Muscle layer of duodenum (tissue), 2 donors: ENCODE measurements at regions not wholly inside any gene's neighbourhood (a gene's known extent, or its start where the extent isn't known, plus 50 kb on each side); places are given as distances from the start of the nearest gene placed in this dataset.

Source experiments
- H3K27ac ChIP-seq: one replicate; pipeline ENCODE4 v1.7.0; 2013; ENCODE audit warnings: mild to moderate bottlenecking, low read length
- H3K27me3 ChIP-seq: one replicate; pipeline ENCODE4 v1.7.0; 2013; ENCODE audit warnings: low read depth, mild to moderate bottlenecking, control low read depth, low read length
- H3K36me3 ChIP-seq, 2 donors: one replicate each; pipeline ENCODE4 v1.7.0; 2013; ENCODE audit warnings: low read length in 2 of 2, control low read depth in 1 of 2, mild to moderate bottlenecking in 1 of 2; ENCODE audit not compliant: insufficient read depth in 2 of 2, control insufficient read depth in 1 of 2
- H3K4me1 ChIP-seq, 2 donors: one replicate each; pipeline ENCODE4 v1.7.0; 2013; ENCODE audit warnings: low read length in 2 of 2, mild to moderate bottlenecking in 2 of 2, control low read depth in 1 of 2, moderate library complexity in 1 of 2; ENCODE audit not compliant: insufficient read depth in 2 of 2, control insufficient read depth in 1 of 2
- H3K4me3 ChIP-seq, 2 donors: one replicate each; pipeline ENCODE4 v1.7.0; 2013; ENCODE audit warnings: low read length in 2 of 2, low read depth in 1 of 2, mild to moderate bottlenecking in 1 of 2
- H3K9me3 ChIP-seq, 2 donors: one replicate each; pipeline ENCODE4 v1.7.0; 2013; ENCODE audit warnings: low read length in 2 of 2, control low read depth in 1 of 2, mild to moderate bottlenecking in 1 of 2; ENCODE audit not compliant: control insufficient read depth in 1 of 2
- donor health status: healthy.

DNA sequence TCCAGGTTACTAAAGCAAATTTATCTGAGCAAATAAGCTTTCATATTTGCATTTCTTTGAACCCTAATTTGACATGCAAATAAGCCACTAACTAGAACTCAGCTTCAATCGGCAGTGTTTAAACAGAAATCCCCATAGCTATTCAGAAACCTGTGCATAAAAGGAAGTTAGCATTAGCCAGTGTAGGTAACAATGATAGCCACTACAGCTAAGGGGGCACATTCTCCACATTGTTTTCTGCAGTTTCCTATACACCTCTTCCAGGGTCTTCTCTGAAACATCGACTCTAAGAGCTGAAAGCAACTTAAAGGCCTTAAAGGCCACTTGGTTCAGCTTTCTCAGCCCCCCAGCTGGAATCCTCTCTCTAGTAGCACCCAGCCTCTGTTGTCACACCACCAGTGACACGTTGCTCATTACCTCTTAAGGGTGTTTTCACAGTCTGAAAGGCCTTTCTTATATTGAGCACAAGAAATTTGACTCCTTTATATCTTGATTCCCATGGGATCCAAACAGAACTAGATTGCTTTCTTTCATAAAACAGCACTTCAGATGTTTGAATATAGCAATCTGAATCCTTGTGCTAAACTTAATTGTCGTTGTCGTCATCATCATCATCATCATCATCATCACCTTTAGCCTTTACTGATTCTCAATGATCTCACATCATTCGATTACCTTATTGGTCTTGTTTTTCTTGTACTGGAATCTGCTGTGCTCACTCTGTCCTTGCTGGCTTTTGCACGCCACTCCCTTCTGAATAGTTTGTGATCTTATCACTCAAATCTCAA is 93.9 kb upstream of the DAB1 start:
- Histone ChIP-seq H3K4me3 (no peak overlapping the region), H3K27me3 (no peaks in the 10 kb centered on the region), H3K36me3 (no peaks in the 10 kb centered on the region), H3K9me3 (no peaks in the 10 kb centered on the region), H3K27ac (no peak overlapping the region), H3K4me1 (no peaks in the 10 kb centered on the region)

DNA sequence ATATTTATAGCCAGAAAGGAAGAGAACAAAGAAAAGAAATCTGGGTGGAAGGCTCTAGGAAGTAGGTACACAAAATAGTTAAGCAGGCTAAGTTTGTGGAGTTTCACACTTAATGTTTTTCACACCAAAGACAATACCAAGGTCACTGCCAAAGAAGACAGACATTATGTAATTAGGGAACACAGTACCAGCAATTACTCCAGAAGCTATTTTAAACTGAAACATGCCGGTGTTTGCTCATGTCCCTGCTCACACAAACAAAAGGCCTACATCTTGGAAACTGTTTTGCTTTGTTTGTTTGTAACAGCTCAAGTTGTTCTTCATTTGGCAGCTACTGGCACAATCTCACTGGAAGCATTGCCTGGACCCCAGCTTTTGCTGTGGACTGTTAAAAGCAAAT is 88.5 kb upstream of the DAB1 start:
- H3K9me3 ChIP-seq, result no peaks in the 10 kb centered on the region
- H3K27me3 ChIP-seq, result no peaks in the 10 kb centered on the region
- no peaks in the 10 kb centered on the region for H3K4me1 ChIP-seq
- H3K27ac ChIP-seq, result no peak overlapping the region
- H3K4me3 ChIP-seq, result no peak overlapping the region
- H3K36me3 ChIP-seq, result no peaks in the 10 kb centered on the region

DNA sequence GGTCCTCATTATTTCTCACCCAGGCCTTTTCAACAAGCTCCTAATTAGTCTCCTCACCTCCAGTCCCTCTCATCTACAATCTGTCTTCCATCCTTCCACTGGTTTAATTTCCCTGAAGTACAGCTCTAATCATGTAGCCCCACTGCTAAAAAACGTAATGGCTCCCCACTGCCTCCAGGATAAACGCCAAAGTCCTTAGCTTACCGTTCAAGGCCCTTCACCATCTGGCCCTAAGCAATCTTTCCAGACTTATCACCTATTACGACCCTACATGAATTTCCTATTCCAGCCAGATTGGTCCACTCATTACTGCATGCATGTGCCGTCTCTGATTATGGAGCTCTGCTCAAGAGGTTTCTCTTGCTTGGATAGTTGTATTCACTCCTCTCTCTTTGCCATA is 83.1 kb upstream of the DAB1 start:
- no peaks in the 10 kb centered on the region for H3K9me3 ChIP-seq
- no peak overlapping the region for H3K27ac ChIP-seq
- H3K4me3 ChIP-seq, result no peak overlapping the region
- H3K4me1 ChIP-seq, result no peaks in the 10 kb centered on the region
- no peaks in the 10 kb centered on the region for H3K36me3 ChIP-seq
- no peaks in the 10 kb centered on the region for H3K27me3 ChIP-seq

DNA sequence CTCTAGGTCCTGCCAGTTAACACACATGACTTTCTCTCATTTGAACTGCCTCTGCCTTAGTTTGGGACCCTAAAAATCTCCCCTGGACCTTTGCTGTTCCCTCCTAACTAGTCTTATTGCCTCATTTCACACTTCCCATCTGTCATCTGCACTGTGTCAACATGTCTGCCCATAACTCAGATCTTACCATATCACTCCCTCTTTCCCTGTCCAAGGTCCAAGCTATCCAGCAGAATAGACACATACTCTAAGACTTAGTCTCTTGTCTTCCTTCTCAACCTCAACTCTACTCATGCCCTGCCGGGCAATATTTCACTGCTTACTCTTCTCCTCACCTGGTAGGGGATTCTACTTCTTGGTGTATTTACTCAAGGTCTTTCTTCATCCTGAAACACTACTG is 79.5 kb upstream of the DAB1 start:
- no peaks in the 10 kb centered on the region for H3K9me3 ChIP-seq
- H3K36me3 ChIP-seq, result no peaks in the 10 kb centered on the region
- no peak overlapping the region for H3K4me3 ChIP-seq
- H3K27ac ChIP-seq, result no peak overlapping the region
- H3K4me1 ChIP-seq, result no peaks in the 10 kb centered on the region
- no peaks in the 10 kb centered on the region for H3K27me3 ChIP-seq

DNA sequence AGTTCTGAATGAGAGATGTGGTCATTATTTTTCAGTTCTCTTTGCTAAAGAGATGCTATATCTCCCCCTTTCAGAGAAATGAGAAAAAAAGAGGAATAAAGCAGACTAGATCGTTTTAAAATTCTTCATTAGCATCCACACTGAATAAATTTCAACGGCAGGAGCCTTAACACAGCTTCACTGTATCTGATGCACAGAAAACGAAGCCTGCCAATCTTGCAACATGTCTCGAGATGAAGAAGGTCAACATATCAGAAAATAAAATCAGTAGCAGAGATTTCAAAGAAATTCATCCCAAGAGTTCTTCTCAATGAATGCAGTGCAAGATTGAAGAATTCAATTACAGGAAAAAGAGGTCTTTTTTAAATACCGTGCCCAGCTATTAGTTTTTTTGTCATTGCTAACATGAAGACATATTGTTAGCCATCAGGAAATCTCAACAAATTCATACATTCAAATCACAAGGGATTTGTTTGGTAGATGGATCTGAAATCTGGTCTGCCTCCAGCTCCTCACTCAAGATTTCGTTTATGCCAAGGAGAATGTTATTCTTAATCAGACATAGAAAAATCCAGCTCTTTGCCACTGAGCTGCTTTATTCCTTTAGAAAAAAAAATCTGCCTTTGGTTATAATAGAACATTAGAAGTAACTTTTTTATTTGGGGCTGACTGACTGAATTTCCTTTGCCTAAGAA is 76.4 kb upstream of the DAB1 start:
- H3K36me3 ChIP-seq, result no peaks in the 10 kb centered on the region
- H3K27me3 ChIP-seq, result no peaks in the 10 kb centered on the region
- no peak overlapping the region for H3K27ac ChIP-seq
- no peak overlapping the region for H3K4me3 ChIP-seq
- no peaks in the 10 kb centered on the region for H3K9me3 ChIP-seq
- no peaks in the 10 kb centered on the region for H3K4me1 ChIP-seq

DNA sequence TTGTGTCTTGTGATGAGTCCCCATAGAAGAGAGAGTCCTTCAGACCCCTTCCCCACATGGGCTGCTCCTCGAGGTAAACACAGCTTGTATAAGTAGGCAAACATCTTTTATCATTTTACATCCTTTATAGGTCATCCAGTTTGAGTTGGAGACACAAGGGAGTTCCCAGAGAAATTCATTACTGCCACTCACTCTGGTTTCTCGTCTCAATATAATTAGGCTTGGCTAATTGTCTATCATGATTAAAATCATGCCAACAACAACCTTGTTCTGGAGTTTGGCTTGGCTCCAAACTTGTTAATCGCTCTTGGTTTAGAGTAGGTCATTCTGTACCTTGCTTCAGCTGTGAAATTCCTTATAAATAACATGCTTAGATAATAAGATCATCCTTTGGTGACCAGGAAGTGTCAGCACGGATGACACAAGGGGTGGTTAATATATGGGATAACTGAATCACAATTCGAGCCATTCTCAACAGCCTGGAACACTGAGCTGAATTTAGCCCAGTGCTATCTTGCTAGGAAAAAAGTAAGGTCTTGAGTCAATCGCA is 70.7 kb upstream of the DAB1 start:
- H3K36me3 ChIP-seq, result no peaks in the 10 kb centered on the region
- H3K4me3 ChIP-seq, result no peak overlapping the region
- no peaks in the 10 kb centered on the region for H3K9me3 ChIP-seq
- H3K27me3 ChIP-seq, result no peaks in the 10 kb centered on the region
- no peaks in the 10 kb centered on the region for H3K4me1 ChIP-seq
- no peak overlapping the region for H3K27ac ChIP-seq

DNA sequence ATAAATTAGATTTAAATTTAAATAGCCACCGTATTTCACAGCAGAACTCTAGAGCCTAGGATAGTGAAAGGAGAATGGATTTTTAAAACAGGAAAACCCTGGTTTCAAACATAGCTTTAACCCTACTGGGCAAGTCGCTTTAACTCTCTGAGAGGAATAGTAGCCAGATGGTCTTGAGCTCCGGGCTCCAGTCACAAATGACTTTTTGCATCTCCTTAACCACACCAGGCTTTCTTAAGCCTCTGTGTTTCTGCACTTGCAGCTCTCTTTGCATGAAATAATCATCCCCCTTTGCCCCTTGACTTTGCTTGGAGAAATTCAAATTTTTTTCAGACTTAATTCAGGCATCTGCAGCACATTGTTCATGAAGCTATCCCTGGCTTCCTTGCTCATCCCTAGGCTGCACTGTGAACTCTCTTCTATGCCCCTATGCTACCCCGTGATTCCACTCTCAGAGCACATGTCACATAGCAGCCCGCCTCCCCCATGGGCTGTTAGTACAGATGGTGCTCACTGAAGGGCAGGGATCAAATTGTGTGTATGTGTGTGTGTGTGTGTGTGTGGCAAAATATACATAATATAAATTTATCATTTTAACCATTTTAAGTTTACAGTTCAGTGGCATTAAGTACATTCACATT is 68.8 kb upstream of the DAB1 start:
- Histone ChIP-seq H3K9me3 (no peaks in the 10 kb centered on the region), H3K27ac (no peak overlapping the region), H3K27me3 (no peaks in the 10 kb centered on the region), H3K4me3 (no peak overlapping the region), H3K36me3 (no peaks in the 10 kb centered on the region), H3K4me1 (no peaks in the 10 kb centered on the region)

DNA sequence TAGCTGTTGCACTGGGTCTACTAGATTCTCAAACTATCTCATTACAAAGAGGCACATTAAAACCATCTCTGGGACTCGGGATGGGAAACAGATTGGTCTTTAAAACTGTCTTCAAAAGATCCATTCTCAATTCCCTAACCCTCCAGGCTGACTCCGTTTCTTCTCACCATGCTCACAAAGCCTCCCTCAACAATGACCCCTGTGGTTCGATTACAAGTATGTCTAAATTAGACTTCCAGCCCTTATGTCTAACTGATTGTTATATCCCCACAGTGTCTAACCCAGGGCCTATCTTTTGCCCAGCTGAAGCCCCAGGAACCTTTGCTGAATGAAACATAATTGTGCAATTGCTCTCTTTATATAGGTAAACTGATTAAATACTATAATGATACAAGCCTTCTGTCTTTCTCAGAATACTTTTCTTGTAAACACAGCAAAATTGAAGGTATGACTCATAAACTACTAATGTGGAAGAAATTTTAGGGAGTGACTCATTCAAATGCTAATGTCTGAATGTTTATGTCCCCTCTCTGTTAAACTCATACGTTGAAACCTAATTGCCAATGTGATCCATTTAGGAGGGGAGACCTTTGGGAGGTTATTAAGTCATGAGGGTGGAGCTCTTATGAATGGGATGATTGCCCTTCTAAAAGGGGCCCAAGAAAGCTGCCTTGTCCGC is 65.6 kb upstream of the DAB1 start:
- Histone ChIP-seq H3K27me3 (no peaks in the 10 kb centered on the region), H3K4me1 (no peaks in the 10 kb centered on the region), H3K36me3 (no peaks in the 10 kb centered on the region), H3K27ac (no peak overlapping the region), H3K4me3 (no peak overlapping the region), H3K9me3 (no peaks in the 10 kb centered on the region)

DNA sequence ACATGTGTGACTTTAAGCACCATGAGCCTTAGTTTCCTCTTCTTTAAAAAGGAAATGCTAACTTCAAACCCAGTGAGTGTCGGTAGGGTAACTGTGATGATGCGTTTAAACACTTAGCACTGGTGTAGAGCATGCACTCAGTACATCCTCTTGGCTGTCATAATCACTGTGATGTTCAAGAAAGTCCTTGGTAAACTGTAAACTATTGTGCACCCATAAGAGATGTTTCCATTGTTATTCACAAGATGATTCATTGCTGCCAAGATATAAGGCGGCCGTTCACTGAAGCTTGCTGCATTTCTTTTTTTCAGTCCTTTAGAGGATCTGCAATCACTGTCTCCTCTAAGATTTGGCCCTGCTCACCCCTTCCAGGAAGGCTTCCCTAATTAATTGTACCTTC is 61.8 kb upstream of the DAB1 start:
- Histone ChIP-seq H3K27ac (no peak overlapping the region), H3K4me1 (no peaks in the 10 kb centered on the region), H3K27me3 (no peaks in the 10 kb centered on the region), H3K36me3 (no peaks in the 10 kb centered on the region), H3K9me3 (no peaks in the 10 kb centered on the region), H3K4me3 (no peak overlapping the region)

DNA sequence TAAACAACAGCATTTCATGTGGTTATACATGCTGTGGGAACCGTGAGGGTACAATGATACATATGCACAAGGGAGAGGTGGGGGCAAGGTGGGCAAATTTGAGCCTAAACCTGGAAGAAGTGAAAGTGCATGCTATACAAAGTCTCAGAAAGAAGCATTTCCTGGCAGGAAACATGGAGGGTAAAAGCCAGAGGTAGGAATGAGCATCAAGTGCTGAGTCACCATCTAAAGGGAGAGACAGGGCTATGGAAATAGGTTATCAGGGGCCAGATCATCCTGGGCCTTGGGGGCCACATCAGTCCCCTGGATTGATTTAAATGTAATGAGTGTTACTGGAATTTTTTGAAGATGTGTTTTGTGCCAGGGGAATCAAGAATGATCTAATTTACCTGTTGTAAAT is 60.1 kb upstream of the DAB1 start:
- Histone ChIP-seq H3K4me1 (no peaks in the 10 kb centered on the region), H3K4me3 (no peak overlapping the region), H3K36me3 (no peaks in the 10 kb centered on the region), H3K27ac (no peak overlapping the region), H3K9me3 (no peaks in the 10 kb centered on the region), H3K27me3 (no peaks in the 10 kb centered on the region)

DNA sequence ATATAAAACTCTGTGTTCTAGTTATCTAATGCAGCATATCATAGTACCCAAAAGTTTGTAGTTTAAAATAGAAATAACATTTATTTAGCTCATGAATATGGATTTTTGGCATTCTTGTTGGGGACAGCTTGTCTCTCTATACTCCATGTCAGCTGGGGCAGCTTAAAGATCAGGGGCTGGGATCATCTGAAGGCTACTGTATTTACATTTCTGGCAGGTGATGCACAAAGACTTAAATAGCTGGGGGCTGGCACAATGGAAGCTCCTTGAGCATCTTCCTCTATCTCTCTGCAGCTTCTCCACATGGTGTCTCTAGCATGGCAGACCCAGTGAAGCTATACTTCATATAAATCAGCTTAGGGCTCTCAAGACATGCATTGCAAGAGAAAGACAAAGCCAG is 55.6 kb upstream of the DAB1 start:
- H3K4me1 ChIP-seq, result no peaks in the 10 kb centered on the region
- no peaks in the 10 kb centered on the region for H3K36me3 ChIP-seq
- H3K27ac ChIP-seq, result no peak overlapping the region
- no peak overlapping the region for H3K4me3 ChIP-seq
- no peaks in the 10 kb centered on the region for H3K9me3 ChIP-seq
- no peaks in the 10 kb centered on the region for H3K27me3 ChIP-seq
